NCI-H82 treated with DMSO at 0.1 percent for 48 hours (cell line): ENCODE measurements at regions not wholly inside any gene's neighbourhood (a gene's known extent, or its start where the extent isn't known, plus 50 kb on each side); places are given as distances from the start of the nearest gene placed in this dataset.

Source experiments
- DNase-seq: peaks from one replicate; lab custom pipeline; 2025; ENCODE audit not compliant: unreplicated experiment; lab: John Stamatoyannopoulos, UW

GRCh38 chr10:113967126-113967525, 76.5 kb upstream of the ADRB1 start:
- peak; percentile 79 for DNase-seq

GRCh38 chr10:113970641-113971040, 73.0 kb upstream of the ADRB1 start:
- DNase-seq = no peak

- DNase-seq = no peak
Measured at GRCh38 chr10:113971349-113971973, 72.2 kb upstream of the ADRB1 start.

GRCh38 chr10:113977174-113977573, 66.5 kb upstream of the ADRB1 start:
- DNase-seq = no peak

- DNase-seq = no peak
Measured at GRCh38 chr10:113978802-113979201, 64.9 kb upstream of the ADRB1 start.

DNA sequence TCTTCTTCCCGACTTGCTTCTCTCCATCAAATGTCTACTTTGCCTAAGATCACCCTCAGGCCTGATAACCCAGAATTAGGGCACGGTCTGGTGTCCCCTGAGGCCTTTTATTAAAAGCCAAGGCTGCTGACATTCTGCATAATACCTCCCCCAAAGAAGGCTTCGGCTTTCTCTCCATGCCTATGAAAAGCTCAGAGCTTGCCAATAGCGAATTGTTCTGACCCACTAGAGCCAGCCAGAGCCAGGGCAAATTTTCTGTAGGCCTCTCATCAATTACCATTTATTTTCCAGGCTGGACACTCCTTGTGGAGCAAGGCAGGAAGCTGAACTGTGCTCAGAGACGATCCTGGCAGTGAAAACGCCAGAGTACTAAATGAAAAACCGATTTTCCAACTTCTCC, 64.3 kb upstream of the ADRB1 start:
- DNase-seq = no peak

DNA sequence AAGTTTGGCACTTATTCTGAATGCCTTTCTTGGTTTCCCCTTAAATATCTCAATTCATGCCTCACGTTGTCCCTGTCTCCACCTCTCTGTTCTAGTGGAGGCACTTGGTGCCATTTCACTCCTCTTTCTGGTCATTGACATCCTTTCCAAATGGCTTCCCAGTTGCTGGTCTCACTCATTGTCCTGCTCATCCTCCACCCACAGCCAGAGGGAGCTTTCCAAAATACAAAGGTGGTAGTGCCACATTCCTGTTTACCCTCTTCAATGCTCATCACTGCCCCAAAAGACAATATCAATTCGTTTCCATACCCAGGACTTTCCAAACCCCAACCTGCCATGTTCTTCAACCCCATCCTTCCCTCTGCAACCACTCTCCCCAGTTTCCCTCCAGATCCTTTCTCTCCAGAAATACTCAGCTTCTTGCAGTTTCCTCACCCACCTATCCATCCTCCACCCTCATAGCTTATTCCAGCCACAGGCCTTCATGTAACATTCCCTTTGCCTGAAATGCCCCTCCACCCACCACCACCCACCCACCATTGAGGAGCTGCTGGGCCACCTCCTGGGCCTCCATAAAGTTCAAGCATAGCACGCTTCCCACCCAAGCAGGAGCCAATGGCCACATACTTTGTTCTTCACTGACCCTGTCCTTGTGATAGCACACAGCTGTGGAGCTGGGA, 63.1 kb upstream of the ADRB1 start:
- DNase-seq = no peak

DNA sequence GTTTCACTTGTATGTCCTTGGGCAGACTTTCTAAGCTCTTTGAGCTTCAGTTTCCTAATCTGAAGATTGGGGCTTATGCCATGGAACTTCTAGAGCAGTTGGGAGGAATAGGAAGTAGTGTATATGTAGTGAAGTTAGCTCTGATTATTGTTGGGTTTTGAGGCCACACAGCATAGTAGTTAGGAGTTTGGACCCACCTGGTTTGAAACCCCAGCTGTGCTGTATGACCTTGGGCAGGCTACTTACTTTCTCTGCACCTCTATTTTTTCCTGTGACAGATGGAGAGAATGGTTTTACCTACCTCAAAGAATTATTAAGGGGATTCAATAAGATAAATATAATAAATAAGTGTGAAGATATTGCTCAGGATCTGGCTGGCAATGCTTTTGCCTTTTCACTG, 61.4 kb upstream of the ADRB1 start:
- DNase-seq = no peak

- no peak for DNase-seq
Measured at GRCh38 chr10:113982769-113983168, 60.9 kb upstream of the ADRB1 start.

GRCh38 chr10:113983552-113983951, 60.1 kb upstream of the ADRB1 start:
- no peak for DNase-seq

GRCh38 chr10:113985297-113985844, 58.3 kb upstream of the ADRB1 start:
- no peak for DNase-seq

GRCh38 chr10:113986316-113986715, 57.4 kb upstream of the ADRB1 start:
- DNase-seq = no peak

DNA sequence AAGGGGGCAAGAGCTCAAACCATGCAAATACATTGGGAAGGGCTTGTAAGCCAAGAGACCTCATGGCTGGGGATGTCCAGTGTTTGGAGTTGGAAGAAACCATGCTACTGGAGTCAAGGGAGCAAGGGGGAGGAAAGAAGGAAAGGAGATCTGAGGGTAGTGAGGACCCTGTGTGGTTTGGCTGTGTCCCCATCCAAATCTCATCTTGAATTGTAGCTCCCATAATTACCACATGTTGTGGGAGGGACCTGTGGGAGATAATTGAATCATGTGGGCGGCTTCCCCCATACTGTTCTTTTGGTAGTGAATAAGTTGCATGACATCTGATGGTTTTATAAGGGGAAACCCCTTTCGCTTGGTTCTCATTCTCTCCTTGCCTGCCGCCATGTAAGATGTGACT, 56.5 kb upstream of the ADRB1 start:
- DNase-seq = no peak

GRCh38 chr10:113987805-113988204, 55.9 kb upstream of the ADRB1 start:
- no peak for DNase-seq

- no peak for DNase-seq
Measured at GRCh38 chr10:113988535-113988934, 55.1 kb upstream of the ADRB1 start.

DNA sequence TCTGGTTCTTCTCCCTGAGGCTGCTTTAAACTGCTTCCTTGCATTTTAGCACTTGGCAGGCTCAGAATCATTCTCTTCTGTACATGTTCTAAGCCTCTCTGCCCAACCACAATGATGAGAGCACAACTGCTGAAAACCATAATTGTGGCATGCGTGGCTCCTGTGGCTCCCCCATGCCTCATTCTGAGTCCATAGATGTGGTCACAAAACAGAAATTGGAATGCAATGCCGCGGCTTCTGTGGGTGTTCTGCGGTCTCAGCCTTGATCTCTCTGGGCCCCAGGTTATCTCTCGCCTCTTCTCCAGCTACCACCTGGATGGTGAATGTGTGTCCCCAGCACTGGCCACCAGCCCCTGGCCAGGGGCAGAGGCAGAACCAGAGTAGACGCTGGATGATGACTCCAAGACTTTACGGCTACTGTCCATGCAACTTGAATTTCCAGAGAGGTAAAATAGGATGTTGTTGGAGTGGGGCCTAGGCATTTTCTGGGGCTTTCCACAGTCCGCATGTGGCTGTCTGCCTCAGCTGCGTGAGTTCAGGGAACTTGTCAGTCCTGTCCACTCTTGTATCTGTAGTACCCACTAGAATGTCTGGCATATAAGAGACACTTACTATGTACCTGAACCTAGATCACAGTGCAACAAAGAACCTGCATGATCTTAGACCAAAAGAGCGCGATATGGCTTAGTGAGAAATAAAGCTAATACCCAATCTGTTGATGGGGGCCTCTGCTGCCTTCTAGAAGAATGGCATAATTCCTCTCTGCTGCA, 52.4 kb upstream of the ADRB1 start:
- no peak for DNase-seq

GRCh38 chr10:113992471-113993011, 51.1 kb upstream of the ADRB1 start:
- DNase-seq = no peak

GRCh38 chr10:113993489-113993991, 50.1 kb upstream of the ADRB1 start:
- DNase-seq = no peak
